ENCODE measurements at regions not wholly inside any gene's neighbourhood (a gene's known extent, or its start where the extent isn't known, plus 50 kb on each side); places are given as distances from the start of the nearest gene placed in this dataset.

DNA sequence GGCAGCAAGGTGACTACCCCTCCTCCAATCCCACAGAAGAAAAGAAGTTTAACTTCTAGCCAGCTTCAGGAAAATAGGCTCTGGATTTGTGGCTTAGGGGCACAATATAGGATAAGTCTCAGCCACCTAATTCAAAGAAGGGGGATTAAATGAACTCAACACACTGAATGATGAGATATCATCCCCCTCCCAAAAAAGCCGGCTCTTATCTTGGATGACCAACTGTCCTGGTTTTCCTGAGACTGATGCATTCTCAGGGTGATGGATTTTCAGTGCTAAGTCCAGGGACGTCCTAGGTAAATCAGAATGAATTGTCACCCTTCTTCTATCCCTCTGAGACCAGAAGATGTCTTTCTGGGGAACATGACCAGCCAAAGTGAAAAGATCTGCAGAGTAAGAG lies 487.0 kb upstream of the PROK2 start:
- ATAC-seq (no peak), DNase-seq (ENCODE audit: low read depth, low spot score) (no peak)
- Histone ChIP-seq H3K4me1 (ENCODE audit: control insufficient read depth, insufficient read depth, low read length) (no peaks in the 10 kb centered on the region), H3K36me3 (ENCODE audit: control insufficient read depth, insufficient read depth, low read length) (no peaks in the 10 kb centered on the region), H3K9me3 (ENCODE audit: control insufficient read depth, insufficient read depth, low read depth, low read length) (no peaks in the 10 kb centered on the region), H3K27ac (ENCODE audit: low read length) (no peak overlapping the region), H3K4me3 (ENCODE audit: low read depth in 2 of 2, low read length in 2 of 2) (no peak overlapping the region), H3K27me3 (ENCODE audit: control insufficient read depth, insufficient read depth, low read length) (no peaks in the 10 kb centered on the region)
- CTCF ChIA-PET = no interaction called here
- in situ Hi-C loops (cut with HindIII; ENCODE audit: low pct_unique_long_range_greater_than_20kb, low sequenced_read_pairs) = no loop called here
- TF ChIP-seq TCF7L2 (IDR thresholded peaks at IDR 0.05; ENCODE audit: low read depth, low read length) (no peak), SIN3A (IDR thresholded peaks at IDR 0.05; ENCODE audit: borderline replicate concordance, insufficient read depth, low read depth, low read length) (no peak), POLR2AphosphoS5 (IDR thresholded peaks at IDR 0.05; ENCODE audit: low read depth, low read length) (no peak), CTCF (IDR thresholded peaks at IDR 0.05) (no peak)
- TF ChIP-seq, protein P1, sequence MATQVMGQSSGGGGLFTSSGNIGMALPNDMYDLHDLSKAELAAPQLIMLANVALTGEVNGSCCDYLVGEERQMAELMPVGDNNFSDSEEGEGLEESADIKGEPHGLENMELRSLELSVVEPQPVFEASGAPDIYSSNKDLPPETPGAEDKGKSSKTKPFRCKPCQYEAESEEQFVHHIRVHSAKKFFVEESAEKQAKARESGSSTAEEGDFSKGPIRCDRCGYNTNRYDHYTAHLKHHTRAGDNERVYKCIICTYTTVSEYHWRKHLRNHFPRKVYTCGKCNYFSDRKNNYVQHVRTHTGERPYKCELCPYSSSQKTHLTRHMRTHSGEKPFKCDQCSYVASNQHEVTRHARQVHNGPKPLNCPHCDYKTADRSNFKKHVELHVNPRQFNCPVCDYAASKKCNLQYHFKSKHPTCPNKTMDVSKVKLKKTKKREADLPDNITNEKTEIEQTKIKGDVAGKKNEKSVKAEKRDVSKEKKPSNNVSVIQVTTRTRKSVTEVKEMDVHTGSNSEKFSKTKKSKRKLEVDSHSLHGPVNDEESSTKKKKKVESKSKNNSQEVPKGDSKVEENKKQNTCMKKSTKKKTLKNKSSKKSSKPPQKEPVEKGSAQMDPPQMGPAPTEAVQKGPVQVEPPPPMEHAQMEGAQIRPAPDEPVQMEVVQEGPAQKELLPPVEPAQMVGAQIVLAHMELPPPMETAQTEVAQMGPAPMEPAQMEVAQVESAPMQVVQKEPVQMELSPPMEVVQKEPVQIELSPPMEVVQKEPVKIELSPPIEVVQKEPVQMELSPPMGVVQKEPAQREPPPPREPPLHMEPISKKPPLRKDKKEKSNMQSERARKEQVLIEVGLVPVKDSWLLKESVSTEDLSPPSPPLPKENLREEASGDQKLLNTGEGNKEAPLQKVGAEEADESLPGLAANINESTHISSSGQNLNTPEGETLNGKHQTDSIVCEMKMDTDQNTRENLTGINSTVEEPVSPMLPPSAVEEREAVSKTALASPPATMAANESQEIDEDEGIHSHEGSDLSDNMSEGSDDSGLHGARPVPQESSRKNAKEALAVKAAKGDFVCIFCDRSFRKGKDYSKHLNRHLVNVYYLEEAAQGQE (IDR thresholded peaks at IDR 0.05; ENCODE audit: insufficient read depth in 1 of 2, low read depth in 2 of 2, low read length in 1 of 2) = no peak
- intact Hi-C loops (cut with micrococcal nuclease; ENCODE audit: unreplicated experiment) = no loop called here
- POLR2A ChIA-PET = no interaction called here
- no TSS peak for BruUV-seq (replicated peaks)

- DNase-seq (ENCODE audit: low read depth, low spot score) (no peak), ATAC-seq (no peak)
- ChIA-PET CTCF (no interaction called here), POLR2A (no interaction called here)
- H3K27ac ChIP-seq (ENCODE audit: low read length) = no peak overlapping the region
- no TSS peak for BruUV-seq (replicated peaks)
- no peaks in the 10 kb centered on the region for H3K36me3 ChIP-seq (ENCODE audit: control insufficient read depth, insufficient read depth, low read length)
- intact Hi-C loops (cut with micrococcal nuclease; ENCODE audit: unreplicated experiment) (no loop called here), in situ Hi-C loops (cut with HindIII; ENCODE audit: low pct_unique_long_range_greater_than_20kb, low sequenced_read_pairs) (no loop called here)
- H3K4me3 ChIP-seq (ENCODE audit: low read depth in 2 of 2, low read length in 2 of 2) = no peak overlapping the region
- no peaks in the 10 kb centered on the region for H3K4me1 ChIP-seq (ENCODE audit: control insufficient read depth, insufficient read depth, low read length)
- no peaks in the 10 kb centered on the region for H3K9me3 ChIP-seq (ENCODE audit: control insufficient read depth, insufficient read depth, low read depth, low read length)
- no peak for TF ChIP-seq TCF7L2 (IDR thresholded peaks at IDR 0.05; ENCODE audit: low read depth, low read length)
- TF ChIP-seq CTCF (IDR thresholded peaks at IDR 0.05) = no peak
- no peak for TF ChIP-seq SIN3A (IDR thresholded peaks at IDR 0.05; ENCODE audit: borderline replicate concordance, insufficient read depth, low read depth, low read length)
- TF ChIP-seq, protein P1 (IDR thresholded peaks at IDR 0.05; ENCODE audit: insufficient read depth in 1 of 2, low read depth in 2 of 2, low read length in 1 of 2) = no peak
- no peak for TF ChIP-seq POLR2AphosphoS5 (IDR thresholded peaks at IDR 0.05; ENCODE audit: low read depth, low read length)
- H3K27me3 ChIP-seq (ENCODE audit: control insufficient read depth, insufficient read depth, low read length) = no peaks in the 10 kb centered on the region
Observed at GRCh38 chr3:72271216-72271615, 486.3 kb upstream of the PROK2 start.
